Calu3 (cell line): ENCODE measurements at regions not wholly inside any gene's neighbourhood (a gene's known extent, or its start where the extent isn't known, plus 50 kb on each side); places are given as distances from the start of the nearest gene placed in this dataset.

Experiments
- BruUV-seq: library from RNA; stranded (reverse); fragments of 400-500 nt; replicated peaks from 2 replicates; lab custom pipeline; 2021; lab: Mats Ljungman, UMichigan
- CTCF ChIA-PET: fragments of 300-600 bp; sonication (Branson Sonifier 250); formaldehyde crosslinking; loops from one replicate; lab custom pipeline; 2022; ENCODE audit warnings: antibody characterized with exemption; lab: Charles Lee
- DNase-seq: peaks from one replicate; pipeline ENCODE4 v3.0.0; 2022
- H3K27ac Mint-ChIP-seq: one replicate; pipeline ENCODE4 v1.8.0; 2022; ENCODE audit warnings: mixed read lengths; ENCODE audit not compliant: unreplicated experiment
- H3K27me3 Mint-ChIP-seq: one replicate; pipeline ENCODE4 v1.8.0; 2022; ENCODE audit warnings: mixed read lengths; ENCODE audit not compliant: unreplicated experiment
- H3K36me3 Mint-ChIP-seq: one replicate; pipeline ENCODE4 v1.8.0; 2022; ENCODE audit warnings: mild to moderate bottlenecking, moderate library complexity, mixed read lengths; ENCODE audit not compliant: insufficient read depth, unreplicated experiment
- H3K4me1 Mint-ChIP-seq: one replicate; pipeline ENCODE4 v1.8.0; 2022; ENCODE audit warnings: mild to moderate bottlenecking, low read depth, mixed read lengths; ENCODE audit not compliant: unreplicated experiment
- H3K4me3 Mint-ChIP-seq: one replicate; pipeline ENCODE4 v1.8.0; 2022; ENCODE audit warnings: mild to moderate bottlenecking, low read depth, moderate library complexity, mixed read lengths; ENCODE audit not compliant: unreplicated experiment
- H3K9me3 Mint-ChIP-seq: one replicate; pipeline ENCODE4 v1.8.0; 2022; ENCODE audit warnings: low read depth, mixed read lengths; ENCODE audit not compliant: unreplicated experiment
- intact Hi-C: fragments of 100-400 bp; cut with micrococcal nuclease; formaldehyde crosslinking; loops from one replicate; pipeline ENCODE4 v1.10.0; 2022; ENCODE audit not compliant: unreplicated experiment
- TF ChIP-seq, protein P1 (sequence below): fragments of 200-600 bp; IDR thresholded peaks from one replicate; pipeline ENCODE4 v1.8.0; 2022; ENCODE audit warnings: antibody characterized with exemption; ENCODE audit not compliant: unreplicated experiment

- H3K4me3 Mint-ChIP-seq = no peak overlapping the region
- peaks cover under 1% of the 10 kb centered on the region for H3K27me3 Mint-ChIP-seq
- TF ChIP-seq, protein P1, sequence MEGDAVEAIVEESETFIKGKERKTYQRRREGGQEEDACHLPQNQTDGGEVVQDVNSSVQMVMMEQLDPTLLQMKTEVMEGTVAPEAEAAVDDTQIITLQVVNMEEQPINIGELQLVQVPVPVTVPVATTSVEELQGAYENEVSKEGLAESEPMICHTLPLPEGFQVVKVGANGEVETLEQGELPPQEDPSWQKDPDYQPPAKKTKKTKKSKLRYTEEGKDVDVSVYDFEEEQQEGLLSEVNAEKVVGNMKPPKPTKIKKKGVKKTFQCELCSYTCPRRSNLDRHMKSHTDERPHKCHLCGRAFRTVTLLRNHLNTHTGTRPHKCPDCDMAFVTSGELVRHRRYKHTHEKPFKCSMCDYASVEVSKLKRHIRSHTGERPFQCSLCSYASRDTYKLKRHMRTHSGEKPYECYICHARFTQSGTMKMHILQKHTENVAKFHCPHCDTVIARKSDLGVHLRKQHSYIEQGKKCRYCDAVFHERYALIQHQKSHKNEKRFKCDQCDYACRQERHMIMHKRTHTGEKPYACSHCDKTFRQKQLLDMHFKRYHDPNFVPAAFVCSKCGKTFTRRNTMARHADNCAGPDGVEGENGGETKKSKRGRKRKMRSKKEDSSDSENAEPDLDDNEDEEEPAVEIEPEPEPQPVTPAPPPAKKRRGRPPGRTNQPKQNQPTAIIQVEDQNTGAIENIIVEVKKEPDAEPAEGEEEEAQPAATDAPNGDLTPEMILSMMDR = no peak
- CTCF ChIA-PET = no interaction called here
- H3K9me3 Mint-ChIP-seq = peaks cover 3% of the 10 kb centered on the region
- H3K27ac Mint-ChIP-seq = no peak overlapping the region
- intact Hi-C loops = no loop called here
- H3K36me3 Mint-ChIP-seq = no peaks in the 10 kb centered on the region
- no peaks in the 10 kb centered on the region for H3K4me1 Mint-ChIP-seq
- BruUV-seq = no TSS peak
- no peak for DNase-seq
These were observed 257.1 kb downstream of the ACKR3 start for GRCh38 chr2:236826606-236827156.

- no peaks in the 10 kb centered on the region for H3K36me3 Mint-ChIP-seq
- H3K27me3 Mint-ChIP-seq = no peaks in the 10 kb centered on the region
- no peak overlapping the region for H3K27ac Mint-ChIP-seq
- no peak overlapping the region for H3K4me3 Mint-ChIP-seq
- intact Hi-C loops = no loop called here
- H3K4me1 Mint-ChIP-seq = no peaks in the 10 kb centered on the region
- CTCF ChIA-PET = no interaction called here
- TF ChIP-seq, protein P1 = no peak
- no TSS peak for BruUV-seq
- DNase-seq = no peak
- no peaks in the 10 kb centered on the region for H3K9me3 Mint-ChIP-seq
These were observed 257.7 kb upstream of the COPS8 start for GRCh38 chr2:236827997-236828396.

DNA sequence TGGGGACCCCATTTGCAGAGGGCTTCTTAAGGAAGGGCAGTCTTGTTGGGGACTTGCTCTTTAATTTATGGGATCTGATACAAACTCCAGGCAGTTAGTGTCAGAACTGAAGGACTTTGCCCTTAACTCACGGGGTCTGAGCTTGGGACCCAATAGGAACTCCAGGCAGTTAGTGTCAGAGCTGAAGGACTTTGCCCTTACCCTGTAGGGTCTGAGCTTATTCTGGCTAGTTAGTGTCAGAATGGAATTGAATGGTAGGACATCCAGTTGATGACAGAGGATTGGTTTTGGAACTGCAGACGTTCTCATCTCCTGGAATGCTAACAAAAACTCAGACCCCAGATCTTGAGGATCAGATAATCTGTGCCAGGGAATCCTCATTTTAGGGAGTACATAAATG, 256.9 kb upstream of the COPS8 start:
- DNase-seq = no peak
- H3K4me3 Mint-ChIP-seq = no peak overlapping the region

GRCh38 chr2:236830926-236831325, 254.8 kb upstream of the COPS8 start:
- H3K9me3 Mint-ChIP-seq = no peaks in the 10 kb centered on the region
- no peak for DNase-seq
- BruUV-seq = no TSS peak
- no peak overlapping the region for H3K27ac Mint-ChIP-seq
- CTCF ChIA-PET = no interaction called here
- no peaks in the 10 kb centered on the region for H3K36me3 Mint-ChIP-seq
- no peak overlapping the region for H3K4me3 Mint-ChIP-seq
- TF ChIP-seq, protein P1 = no peak
- no peaks in the 10 kb centered on the region for H3K27me3 Mint-ChIP-seq
- H3K4me1 Mint-ChIP-seq = no peaks in the 10 kb centered on the region
- intact Hi-C loops = no loop called here

More for the DNA sequence above, 256.9 kb upstream of the COPS8 start:
- no peaks in the 10 kb centered on the region for H3K4me1 Mint-ChIP-seq
- BruUV-seq = no TSS peak
- no peaks in the 10 kb centered on the region for H3K9me3 Mint-ChIP-seq
- CTCF ChIA-PET = no interaction called here
- TF ChIP-seq, protein P1 = no peak
- intact Hi-C loops = no loop called here
- no peak overlapping the region for H3K27ac Mint-ChIP-seq
- no peaks in the 10 kb centered on the region for H3K36me3 Mint-ChIP-seq
- H3K27me3 Mint-ChIP-seq = no peaks in the 10 kb centered on the region
